IMR-90 (cell line): ENCODE measurements at regions not wholly inside any gene's neighbourhood (a gene's known extent, or its start where the extent isn't known, plus 50 kb on each side); places are given as distances from the start of the nearest gene placed in this dataset.

ENCODE experiments used
- CTCF ChIP-seq: conservative IDR thresholded peaks from 2 replicates; pipeline ENCODE4 v1.5.1; 2012; ENCODE audit warnings: mild to moderate bottlenecking, low read depth, low read length, improper control_type of control experiment
- MXI1 ChIP-seq: IDR thresholded peaks from 2 replicates; pipeline ENCODE4 v1.6.1; 2012; ENCODE audit warnings: low read depth, mild to moderate bottlenecking, low read length, moderate library complexity, borderline replicate concordance
- POLR2A ChIP-seq: IDR thresholded peaks from 2 replicates; pipeline ENCODE4 v1.6.1; 2012; ENCODE audit warnings: mild to moderate bottlenecking, low read depth, low read length
- USF2 ChIP-seq: fragments of 150-350 bp; IDR thresholded peaks from 2 replicates; pipeline ENCODE4 v1.6.1; 2017; ENCODE audit warnings: mild to moderate bottlenecking, antibody characterized with exemption, low read length, low read depth

GRCh38 chr18:43875511-43875910 is 598.2 kb upstream of the SYT4 start:
- TF ChIP-seq CTCF (no peak), POLR2A (no peak), USF2 (no peak), MXI1 (no peak)
